HG03064 (cell line): ENCODE measurements at regions not wholly inside any gene's neighbourhood (a gene's known extent, or its start where the extent isn't known, plus 50 kb on each side); places are given as distances from the start of the nearest gene placed in this dataset.

ENCODE experiments used
- ATAC-seq: cut with Tn5 transposase; IDR thresholded peaks from one replicate; pipeline ENCODE4 v1.9.1; 2021; ENCODE audit warnings: low read depth; ENCODE audit not compliant: unreplicated experiment

- no peak for ATAC-seq
Measured at GRCh38 chr16:79449067-79449769, 151.3 kb downstream of the MAF start.

GRCh38 chr16:79444572-79444971 is 156.0 kb downstream of the MAF start:
- ATAC-seq: no peak

GRCh38 chr16:79439901-79440300 is 160.6 kb downstream of the MAF start:
- ATAC-seq: no peak

GRCh38 chr16:79437764-79438751 is 162.5 kb downstream of the MAF start:
- no peak for ATAC-seq

GRCh38 chr16:79436885-79437284 is 163.7 kb downstream of the MAF start:
- no peak for ATAC-seq

- ATAC-seq: no peak
Measured at GRCh38 chr16:79434771-79435170, 165.8 kb downstream of the MAF start.

GRCh38 chr16:79434092-79434491 is 166.4 kb downstream of the MAF start:
- ATAC-seq: no peak

GRCh38 chr16:79431923-79432322 is 168.6 kb downstream of the MAF start:
- no peak for ATAC-seq

GRCh38 chr16:79430191-79430678 is 170.3 kb downstream of the MAF start:
- no peak for ATAC-seq

- no peak for ATAC-seq
Measured at GRCh38 chr16:79429381-79430190, 171.0 kb downstream of the MAF start.

GRCh38 chr16:79426663-79427062 is 173.9 kb downstream of the MAF start:
- no peak for ATAC-seq

GRCh38 chr16:79422064-79422463 is 178.5 kb downstream of the MAF start:
- no peak for ATAC-seq

GRCh38 chr16:79421126-79421525 is 179.4 kb downstream of the MAF start:
- ATAC-seq: no peak

- ATAC-seq: no peak
Measured at GRCh38 chr16:79420493-79420892, 180.0 kb downstream of the MAF start.

GRCh38 chr16:79419148-79419547 is 181.4 kb downstream of the MAF start:
- ATAC-seq: no peak

GRCh38 chr16:79417601-79418008 is 182.9 kb downstream of the MAF start:
- no peak for ATAC-seq

GRCh38 chr16:79415983-79416640 is 184.4 kb downstream of the MAF start:
- no peak for ATAC-seq

- ATAC-seq: no peak
Measured at GRCh38 chr16:79412783-79413225, 187.7 kb downstream of the MAF start.

GRCh38 chr16:79411805-79412204 is 188.7 kb downstream of the MAF start:
- no peak for ATAC-seq

- no peak for ATAC-seq
Measured at GRCh38 chr16:79411357-79411756, 189.2 kb downstream of the MAF start.
